ENCODE measurements at regions not wholly inside any gene's neighbourhood (a gene's known extent, or its start where the extent isn't known, plus 50 kb on each side); places are given as distances from the start of the nearest gene placed in this dataset.
"Not testable (repeated sequence)": the region's sequence is repeated elsewhere in the genome, so short reads cannot be mapped to it uniquely, and the experiment has no call there.

GRCh38 chr4:128675083-128675482 is 134.4 kb upstream of the JADE1 start:
- no peaks in the 10 kb centered on the region for H3K36me3 ChIP-seq (ENCODE audit: insufficient read depth, insufficient read length, low read length)
- no peaks in the 10 kb centered on the region for H3K4me1 ChIP-seq (ENCODE audit: insufficient read depth, insufficient read length)
- no peak overlapping the region for H3K9ac ChIP-seq (ENCODE audit: insufficient read length, low read depth)
- no peaks in the 10 kb centered on the region for H3K27me3 ChIP-seq (ENCODE audit: insufficient read depth, insufficient read length)
- no peak for TF ChIP-seq YY1 (IDR thresholded peaks at IDR 0.05; ENCODE audit: insufficient read depth, insufficient read length)
- TF ChIP-seq SUZ12 (IDR thresholded peaks at IDR 0.05; ENCODE audit: extremely low read depth, insufficient read depth, insufficient read length): no peak
- no peak for TF ChIP-seq ZNF274 (IDR thresholded peaks at IDR 0.05; ENCODE audit: low read depth, low read length)
- no peak overlapping the region for H3K4me3 ChIP-seq (ENCODE audit: insufficient read length, low read depth)
- peaks cover 23% of the 10 kb centered on the region; the same call in 1 of the 2 replicates for H3K9me3 ChIP-seq (ENCODE audit: insufficient read depth, low read length)
- no peak for DNase-seq (ENCODE audit: low read depth, low spot score)

GRCh38 chr4:128673159-128673558 is 136.3 kb upstream of the JADE1 start:
- not testable (repeated sequence) for H3K9ac ChIP-seq (ENCODE audit: insufficient read length, low read depth); H3K4me1 ChIP-seq (ENCODE audit: insufficient read depth, insufficient read length); H3K36me3 ChIP-seq (ENCODE audit: insufficient read depth, insufficient read length, low read length); DNase-seq (ENCODE audit: low read depth, low spot score); H3K4me3 ChIP-seq (ENCODE audit: insufficient read length, low read depth); H3K27me3 ChIP-seq (ENCODE audit: insufficient read depth, insufficient read length)
- peaks cover 38% of the 10 kb centered on the region; the same call in 1 of the 2 replicates for H3K9me3 ChIP-seq (ENCODE audit: insufficient read depth, low read length)

- H3K9me3 ChIP-seq (ENCODE audit: insufficient read depth, low read length): peaks cover 42% of the 10 kb centered on the region; the same call in 1 of the 2 replicates
- H3K27me3 ChIP-seq (ENCODE audit: insufficient read depth, insufficient read length); DNase-seq (ENCODE audit: low read depth, low spot score); H3K36me3 ChIP-seq (ENCODE audit: insufficient read depth, insufficient read length, low read length); H3K9ac ChIP-seq (ENCODE audit: insufficient read length, low read depth); H3K4me1 ChIP-seq (ENCODE audit: insufficient read depth, insufficient read length); H3K4me3 ChIP-seq (ENCODE audit: insufficient read length, low read depth): not testable (repeated sequence)
Observed at GRCh38 chr4:128672596-128672995, 136.9 kb upstream of the JADE1 start.

GRCh38 chr4:128670513-128670912 is 139.0 kb upstream of the JADE1 start:
- Histone ChIP-seq H3K4me1 (ENCODE audit: insufficient read depth, insufficient read length) (no peaks in the 10 kb centered on the region), H3K4me3 (ENCODE audit: insufficient read length, low read depth) (no peak overlapping the region), H3K27me3 (ENCODE audit: insufficient read depth, insufficient read length) (no peaks in the 10 kb centered on the region), H3K9me3 (ENCODE audit: insufficient read depth, low read length) (peaks cover 42% of the 10 kb centered on the region; the same call in 1 of the 2 replicates), H3K36me3 (ENCODE audit: insufficient read depth, insufficient read length, low read length) (no peaks in the 10 kb centered on the region), H3K9ac (ENCODE audit: insufficient read length, low read depth) (no peak overlapping the region)
- TF ChIP-seq ZNF274 (IDR thresholded peaks at IDR 0.05; ENCODE audit: low read depth, low read length): no peak
- no peak for DNase-seq (ENCODE audit: low read depth, low spot score)

- DNase-seq (ENCODE audit: low read depth, low spot score): no peak
- Histone ChIP-seq H3K4me1 (ENCODE audit: insufficient read depth, insufficient read length) (no peaks in the 10 kb centered on the region), H3K9ac (ENCODE audit: insufficient read length, low read depth) (no peak overlapping the region), H3K4me3 (ENCODE audit: insufficient read length, low read depth) (no peak overlapping the region), H3K9me3 (ENCODE audit: insufficient read depth, low read length) (peaks cover 40% of the 10 kb centered on the region; the same call in 1 of the 2 replicates), H3K27me3 (ENCODE audit: insufficient read depth, insufficient read length) (no peaks in the 10 kb centered on the region), H3K36me3 (ENCODE audit: insufficient read depth, insufficient read length, low read length) (no peaks in the 10 kb centered on the region)
- TF ChIP-seq ZNF274 (IDR thresholded peaks at IDR 0.05; ENCODE audit: low read depth, low read length) (no peak; the same call in 1 of the 2 replicates), SUZ12 (IDR thresholded peaks at IDR 0.05; ENCODE audit: extremely low read depth, insufficient read depth, insufficient read length) (no peak), YY1 (IDR thresholded peaks at IDR 0.05; ENCODE audit: insufficient read depth, insufficient read length) (no peak)
Observed at GRCh38 chr4:128668566-128668965, 140.9 kb upstream of the JADE1 start.

GRCh38 chr4:128665514-128665913 is 144.0 kb upstream of the JADE1 start:
- TF ChIP-seq YY1 (IDR thresholded peaks at IDR 0.05; ENCODE audit: insufficient read depth, insufficient read length): no peak
- no peak for TF ChIP-seq SUZ12 (IDR thresholded peaks at IDR 0.05; ENCODE audit: extremely low read depth, insufficient read depth, insufficient read length)
- no peak for TF ChIP-seq ZNF274 (IDR thresholded peaks at IDR 0.05; ENCODE audit: low read depth, low read length)
- Histone ChIP-seq H3K4me3 (ENCODE audit: insufficient read length, low read depth) (no peak overlapping the region), H3K9me3 (ENCODE audit: insufficient read depth, low read length) (peaks cover 22% of the 10 kb centered on the region; the same call in 1 of the 2 replicates), H3K9ac (ENCODE audit: insufficient read length, low read depth) (no peak overlapping the region), H3K36me3 (ENCODE audit: insufficient read depth, insufficient read length, low read length) (no peaks in the 10 kb centered on the region), H3K27me3 (ENCODE audit: insufficient read depth, insufficient read length) (no peaks in the 10 kb centered on the region), H3K4me1 (ENCODE audit: insufficient read depth, insufficient read length) (no peaks in the 10 kb centered on the region)
- DNase-seq (ENCODE audit: low read depth, low spot score): no peak

- H3K9me3 ChIP-seq (ENCODE audit: insufficient read depth, low read length): peaks cover 6% of the 10 kb centered on the region; the same call in 1 of the 2 replicates
- no peaks in the 10 kb centered on the region for H3K27me3 ChIP-seq (ENCODE audit: insufficient read depth, insufficient read length)
- DNase-seq (ENCODE audit: low read depth, low spot score): no peak
- no peak overlapping the region for H3K9ac ChIP-seq (ENCODE audit: insufficient read length, low read depth)
- H3K4me3 ChIP-seq (ENCODE audit: insufficient read length, low read depth): no peak overlapping the region
- H3K4me1 ChIP-seq (ENCODE audit: insufficient read depth, insufficient read length): no peaks in the 10 kb centered on the region
- TF ChIP-seq YY1 (IDR thresholded peaks at IDR 0.05; ENCODE audit: insufficient read depth, insufficient read length): no peak
- TF ChIP-seq ZNF274 (IDR thresholded peaks at IDR 0.05; ENCODE audit: low read depth, low read length): no peak
- TF ChIP-seq SUZ12 (IDR thresholded peaks at IDR 0.05; ENCODE audit: extremely low read depth, insufficient read depth, insufficient read length): no peak
- H3K36me3 ChIP-seq (ENCODE audit: insufficient read depth, insufficient read length, low read length): no peaks in the 10 kb centered on the region
Observed at GRCh38 chr4:128663325-128663724, 146.2 kb upstream of the JADE1 start.

- H3K9ac ChIP-seq (ENCODE audit: insufficient read length, low read depth): no peak overlapping the region
- H3K27me3 ChIP-seq (ENCODE audit: insufficient read depth, insufficient read length): no peaks in the 10 kb centered on the region
- H3K4me3 ChIP-seq (ENCODE audit: insufficient read length, low read depth): no peak overlapping the region
- TF ChIP-seq ZNF274 (IDR thresholded peaks at IDR 0.05; ENCODE audit: low read depth, low read length): no peak
- no peak for TF ChIP-seq SUZ12 (IDR thresholded peaks at IDR 0.05; ENCODE audit: extremely low read depth, insufficient read depth, insufficient read length)
- no peak for TF ChIP-seq YY1 (IDR thresholded peaks at IDR 0.05; ENCODE audit: insufficient read depth, insufficient read length)
- no peaks in the 10 kb centered on the region; the same call in 1 of the 2 replicates for H3K9me3 ChIP-seq (ENCODE audit: insufficient read depth, low read length)
- no peaks in the 10 kb centered on the region for H3K36me3 ChIP-seq (ENCODE audit: insufficient read depth, insufficient read length, low read length)
- no peaks in the 10 kb centered on the region for H3K4me1 ChIP-seq (ENCODE audit: insufficient read depth, insufficient read length)
- DNase-seq (ENCODE audit: low read depth, low spot score): no peak
Observed at GRCh38 chr4:128661479-128661878, 148.0 kb upstream of the JADE1 start.

Measured in NT2/D1 (cell line).